ENCODE measurements at regions not wholly inside any gene's neighbourhood (a gene's known extent, or its start where the extent isn't known, plus 50 kb on each side); places are given as distances from the start of the nearest gene placed in this dataset.

- Histone ChIP-seq H3K4ac (ENCODE audit: low read depth, low read length) (no peak overlapping the region), H2BK15ac (ENCODE audit: low read depth, low read length) (no peak overlapping the region), H2AK5ac (ENCODE audit: low read depth, low read length) (no peak overlapping the region), H3K9ac (ENCODE audit: low read depth, low read length) (no peak overlapping the region), H4K20me1 (ENCODE audit: insufficient read depth, low read length) (no peaks in the 10 kb centered on the region), H2AFZ (replicated peaks; ENCODE audit: low read length, poor library complexity) (no peak overlapping the region), H3K4me3 (ENCODE audit: insufficient read depth, low read depth, low read length) (no peak overlapping the region), H3K4me1 (ENCODE audit: control insufficient read depth, insufficient read depth, low read length) (peaks cover 3% of the 10 kb centered on the region; the same call in 1 of the 2 replicates), H2AK9ac (replicated peaks; ENCODE audit: low read depth, low read length, poor library complexity) (no peak overlapping the region), H3K27me3 (ENCODE audit: control insufficient read depth, insufficient read depth, low read length) (no peaks in the 10 kb centered on the region), H3K23ac (ENCODE audit: low read depth, low read length) (no peak overlapping the region), H2BK5ac (ENCODE audit: low read depth, low read length, poor library complexity, severe bottlenecking) (peak overlapping the region; percentile 67), H3K14ac (replicated peaks; ENCODE audit: low read depth, low read length) (no peak overlapping the region), H4K91ac (ENCODE audit: insufficient read depth, low read depth, low read length) (no peak overlapping the region), H3K4me2 (ENCODE audit: low read depth, low read length) (no peak overlapping the region), H3K9me3 (ENCODE audit: control insufficient read depth, insufficient read depth, low read length) (no peaks in the 10 kb centered on the region), H3K56ac (ENCODE audit: extremely low read depth, insufficient read depth, low read length) (no peak overlapping the region), H3K36me3 (ENCODE audit: control insufficient read depth, insufficient read depth, low read length) (no peaks in the 10 kb centered on the region), H2BK120ac (ENCODE audit: low read depth, low read length) (peak overlapping the region; percentile 91; the same call in 1 of the 2 replicates), H4K8ac (ENCODE audit: low read depth in 2 of 2, low read length in 2 of 2) (0 out of 4 replicates have a peak overlapping the region, but pooled peaks of 1 of the 2 experiments have one; percentile 61), H4K5ac (ENCODE audit: low read depth, low read length) (no peak overlapping the region), H3K9me1 (ENCODE audit: insufficient read depth, low read length) (no peaks in the 10 kb centered on the region), H3K27ac (ENCODE audit: insufficient read depth, low read length) (peak overlapping the region; percentile 69; the same call in 1 of the 2 replicates), H3K79me1 (ENCODE audit: low read depth in 1 of 2, low read length in 2 of 2) (no peaks in the 10 kb centered on the region), H3K18ac (ENCODE audit: low read depth, low read length) (no peak overlapping the region), H2BK20ac (ENCODE audit: low read depth, low read length) (no peak overlapping the region; the same call in 1 of the 2 replicates)
- peak; percentile 93 for DNase-seq
- intact Hi-C loops (cut with micrococcal nuclease) (no loop called here), dilution Hi-C loops (cut with HindIII; ENCODE audit: low sequenced_read_pairs, unreplicated experiment) (no loop called here), in situ Hi-C loops (cut with MboI; ENCODE audit: low sequenced_read_pairs) (no loop called here)
- ATAC-seq (ENCODE audit: low read depth), result peak; percentile 87
- CTCF ChIA-PET, result interaction anchor here (1.1 kb wide), 1 partner anchor 14 kb away, joined by 3 read pairs; no protein-coding TSS in a partner anchor
- BruUV-seq (replicated peaks), result no TSS peak
- POLR2A ChIA-PET (ENCODE audit: unreplicated experiment), result no interaction called here
- no peak for TF ChIP-seq RCOR1 (IDR thresholded peaks at IDR 0.05; ENCODE audit: insufficient replicate concordance, low read length)
- no peak for TF ChIP-seq ELK1 (IDR thresholded peaks at IDR 0.05; ENCODE audit: borderline replicate concordance, low read depth, low read length)
- TF ChIP-seq RAD21 (IDR thresholded peaks at IDR 0.05; ENCODE audit: low read length), result no peak
- TF ChIP-seq SMC3 (IDR thresholded peaks at IDR 0.05; ENCODE audit: low read depth, low read length), result no peak
- no peak for TF ChIP-seq MXI1 (IDR thresholded peaks at IDR 0.05; ENCODE audit: borderline replicate concordance, low read depth, low read length)
- no peak for TF ChIP-seq CHD1 (IDR thresholded peaks at IDR 0.05; ENCODE audit: low read depth, low read length)
- TF ChIP-seq FOS (IDR thresholded peaks at IDR 0.05; ENCODE audit: low read depth, low read length), result peak; percentile 78; the same call in 1 of the 2 replicates
- TF ChIP-seq CEBPB (IDR thresholded peaks at IDR 0.05; ENCODE audit: low read depth, low read length), result peak; percentile 92
- TF ChIP-seq USF2 (IDR thresholded peaks at IDR 0.05; ENCODE audit: low read depth, low read length), result no peak
- TF ChIP-seq MAFK (IDR thresholded peaks at IDR 0.05; ENCODE audit: low read depth, low read length), result peak; percentile 48
- no peak for TF ChIP-seq BHLHE40 (IDR thresholded peaks at IDR 0.05; ENCODE audit: low read depth, low read length)
- peak; percentile 81 for TF ChIP-seq NFE2L2 (IDR thresholded peaks at IDR 0.05; ENCODE audit: low read depth, low read length)
- TF ChIP-seq MAZ (IDR thresholded peaks at IDR 0.05; ENCODE audit: borderline replicate concordance, low read depth, low read length), result no peak
- no peak for TF ChIP-seq POLR2A (IDR thresholded peaks at IDR 0.05; ENCODE audit: low read depth, low read length)
- TF ChIP-seq CTCF (conservative IDR thresholded peaks at IDR 0.05; ENCODE audit: low read depth, low read length), result no peak
- TF ChIP-seq RFX5 (IDR thresholded peaks at IDR 0.05; ENCODE audit: low read depth, low read length), result no peak
Measured at GRCh38 chr14:42884100-42884499, 1277.4 kb downstream of the LRFN5 start.
